Upper lobe of right lung (tissue), 1 donor: ENCODE measurements at regions not wholly inside any gene's neighbourhood (a gene's known extent, or its start where the extent isn't known, plus 50 kb on each side); places are given as distances from the start of the nearest gene placed in this dataset.

Source experiments
- ATAC-seq: fragments of 200-7000 bp; cut with Tn5 transposase; one replicate; pipeline ENCODE4 v1.9.1; 2020; ENCODE audit warnings: mild to moderate bottlenecking, moderate library complexity
- DNase-seq: peaks from one replicate; pipeline ENCODE4 v3.0.0-alpha.2; 2020
- H3K27ac ChIP-seq: fragments of 200-600 bp; one replicate; pipeline ENCODE4 v1.8.0; 2022
- H3K27me3 ChIP-seq: fragments of 200-600 bp; one replicate; pipeline ENCODE4 v1.8.0; 2022; ENCODE audit warnings: mild to moderate bottlenecking
- H3K36me3 ChIP-seq: fragments of 200-600 bp; one replicate; pipeline ENCODE4 v1.8.0; 2022
- H3K4me1 ChIP-seq: fragments of 200-600 bp; one replicate; pipeline ENCODE4 v1.8.0; 2022
- H3K4me3 ChIP-seq: fragments of 200-600 bp; one replicate; pipeline ENCODE4 v1.8.0; 2022; ENCODE audit warnings: mild to moderate bottlenecking
- H3K9me3 ChIP-seq: fragments of 200-600 bp; one replicate; pipeline ENCODE4 v1.8.0; 2022
- CTCF ChIP-seq: fragments of 200-600 bp; IDR thresholded peaks from one replicate; pipeline ENCODE4 v1.8.0; 2022; ENCODE audit warnings: antibody characterized with exemption
- intact Hi-C: fragments of 100-400 bp; cut with DNase I; formaldehyde crosslinking; loops from one replicate; pipeline ENCODE4 v1.11.0; 2022
- donor health status: DM: no; HTN: yes; CAD: no; lungs with severe emphysema.

- intact Hi-C loops = no loop called here
- no peak for TF ChIP-seq CTCF
- Histone ChIP-seq H3K27me3 (no peaks in the 10 kb centered on the region), H3K36me3 (no peaks in the 10 kb centered on the region), H3K4me1 (no peaks in the 10 kb centered on the region), H3K9me3 (no peaks in the 10 kb centered on the region), H3K4me3 (no peak overlapping the region), H3K27ac (no peak overlapping the region)
- no peak for DNase-seq
- no peak for ATAC-seq
Observed at GRCh38 chr2:48065096-48065495, 158.8 kb upstream of the FBXO11 start.

- DNase-seq (no peak), ATAC-seq (no peak)
- H3K27me3 ChIP-seq = no peaks in the 10 kb centered on the region
- no peak overlapping the region for H3K27ac ChIP-seq
- no peaks in the 10 kb centered on the region for H3K9me3 ChIP-seq
- no peaks in the 10 kb centered on the region for H3K4me1 ChIP-seq
- no peak overlapping the region for H3K4me3 ChIP-seq
- H3K36me3 ChIP-seq = no peaks in the 10 kb centered on the region
- intact Hi-C loops = no loop called here
- no peak for TF ChIP-seq CTCF
Observed at GRCh38 chr2:48066000-48066399, 159.7 kb upstream of the FBXO11 start.

GRCh38 chr2:48069769-48070168, 163.5 kb upstream of the FBXO11 start:
- ATAC-seq = no peak
- intact Hi-C loops = no loop called here
- no peak for TF ChIP-seq CTCF

GRCh38 chr2:48070415-48070814, 164.1 kb upstream of the FBXO11 start:
- DNase-seq (no peak), ATAC-seq (no peak)
- Histone ChIP-seq H3K36me3 (no peaks in the 10 kb centered on the region), H3K27me3 (no peaks in the 10 kb centered on the region), H3K4me3 (no peak overlapping the region), H3K9me3 (no peaks in the 10 kb centered on the region), H3K4me1 (no peaks in the 10 kb centered on the region), H3K27ac (no peak overlapping the region)
- intact Hi-C loops = no loop called here
- no peak for TF ChIP-seq CTCF

More at GRCh38 chr2:48069769-48070168, 163.5 kb upstream of the FBXO11 start:
- no peak for DNase-seq
- Histone ChIP-seq H3K36me3 (no peaks in the 10 kb centered on the region), H3K27ac (no peak overlapping the region), H3K9me3 (no peaks in the 10 kb centered on the region), H3K4me1 (no peaks in the 10 kb centered on the region), H3K4me3 (no peak overlapping the region), H3K27me3 (no peaks in the 10 kb centered on the region)

- H3K36me3 ChIP-seq = no peaks in the 10 kb centered on the region
- DNase-seq = no peak
- no peak for ATAC-seq
- no peak for TF ChIP-seq CTCF
- H3K27me3 ChIP-seq = no peaks in the 10 kb centered on the region
- H3K4me3 ChIP-seq = no peak overlapping the region
- no peak overlapping the region for H3K27ac ChIP-seq
- intact Hi-C loops = no loop called here
- H3K4me1 ChIP-seq = no peaks in the 10 kb centered on the region
- no peaks in the 10 kb centered on the region for H3K9me3 ChIP-seq
Observed at GRCh38 chr2:48072583-48072982, 166.3 kb upstream of the FBXO11 start.

GRCh38 chr2:48075631-48076030, 169.3 kb upstream of the FBXO11 start:
- no peak overlapping the region for H3K27ac ChIP-seq
- intact Hi-C loops = no loop called here
- no peaks in the 10 kb centered on the region for H3K27me3 ChIP-seq
- no peaks in the 10 kb centered on the region for H3K36me3 ChIP-seq
- no peaks in the 10 kb centered on the region for H3K4me1 ChIP-seq
- ATAC-seq (no peak), DNase-seq (no peak)
- no peaks in the 10 kb centered on the region for H3K9me3 ChIP-seq
- no peak overlapping the region for H3K4me3 ChIP-seq
- TF ChIP-seq CTCF = no peak
